Dendritic cell treated with granulocyte-macrophage colony-stimulating factor and Interleukin-4, amounts not matched to agents 40 ng/mL and 50 ng/mL, for 4 days (primary cell): ENCODE measurements at regions not wholly inside any gene's neighbourhood (a gene's known extent, or its start where the extent isn't known, plus 50 kb on each side); places are given as distances from the start of the nearest gene placed in this dataset.
"Not testable (repeated sequence)": the region's sequence is repeated elsewhere in the genome, so short reads cannot be mapped to it uniquely, and the experiment has no call there.

ENCODE experiments used
- H3K27ac Mint-ChIP-seq: one replicate; pipeline ENCODE4 v1.8.0; 2022; ENCODE audit warnings: mild to moderate bottlenecking, mixed read lengths
- H3K27me3 Mint-ChIP-seq: one replicate; pipeline ENCODE4 v1.8.0; 2022; ENCODE audit warnings: mild to moderate bottlenecking, mixed read lengths
- H3K36me3 Mint-ChIP-seq: one replicate; pipeline ENCODE4 v1.8.0; 2022; ENCODE audit warnings: low read depth, mixed read lengths
- H3K4me1 Mint-ChIP-seq: one replicate; pipeline ENCODE4 v1.8.0; 2022; ENCODE audit warnings: low read depth, mixed read lengths
- H3K4me3 Mint-ChIP-seq: one replicate; pipeline ENCODE4 v1.8.0; 2022; ENCODE audit warnings: mild to moderate bottlenecking, moderate library complexity, mixed read lengths
- H3K9me3 Mint-ChIP-seq: one replicate; pipeline ENCODE4 v1.8.0; 2022; ENCODE audit warnings: mixed read lengths
- intact Hi-C: fragments of 100-400 bp; cut with micrococcal nuclease; formaldehyde crosslinking; loops from one replicate; pipeline ENCODE4 v1.15.0; 2022

GRCh38 chr2:106339609-106340008, 128.6 kb downstream of the RGPD3 start:
- no peak overlapping the region for H3K27ac Mint-ChIP-seq
- no peaks in the 10 kb centered on the region for H3K36me3 Mint-ChIP-seq
- peaks cover 9% of the 10 kb centered on the region for H3K9me3 Mint-ChIP-seq
- no peaks in the 10 kb centered on the region for H3K27me3 Mint-ChIP-seq
- H3K4me1 Mint-ChIP-seq = no peaks in the 10 kb centered on the region
- no peak overlapping the region for H3K4me3 Mint-ChIP-seq
- intact Hi-C loops = no loop called here

GRCh38 chr2:106339132-106339531, 129.1 kb downstream of the RGPD3 start:
- Mint-ChIP-seq H3K4me1 (no peaks in the 10 kb centered on the region), H3K27ac (no peak overlapping the region), H3K36me3 (no peaks in the 10 kb centered on the region), H3K27me3 (no peaks in the 10 kb centered on the region), H3K9me3 (peaks cover 8% of the 10 kb centered on the region), H3K4me3 (no peak overlapping the region)
- intact Hi-C loops = no loop called here

GRCh38 chr2:106338043-106338442, 130.2 kb downstream of the RGPD3 start:
- intact Hi-C loops = no loop called here
- H3K4me3 Mint-ChIP-seq = no peak overlapping the region
- H3K9me3 Mint-ChIP-seq = no peaks in the 10 kb centered on the region
- H3K27ac Mint-ChIP-seq = no peak overlapping the region
- H3K27me3 Mint-ChIP-seq = no peaks in the 10 kb centered on the region
- no peaks in the 10 kb centered on the region for H3K36me3 Mint-ChIP-seq
- H3K4me1 Mint-ChIP-seq = no peaks in the 10 kb centered on the region

- H3K27ac Mint-ChIP-seq = no peak overlapping the region
- H3K4me3 Mint-ChIP-seq = no peak overlapping the region
- H3K4me1 Mint-ChIP-seq = peaks cover 10% of the 10 kb centered on the region
- H3K27me3 Mint-ChIP-seq = no peaks in the 10 kb centered on the region
- intact Hi-C loops = no loop called here
- H3K9me3 Mint-ChIP-seq = no peaks in the 10 kb centered on the region
- no peaks in the 10 kb centered on the region for H3K36me3 Mint-ChIP-seq
Measured at GRCh38 chr2:106336737-106337136, 131.5 kb downstream of the RGPD3 start.

- H3K27me3 Mint-ChIP-seq = no peaks in the 10 kb centered on the region
- H3K36me3 Mint-ChIP-seq = no peaks in the 10 kb centered on the region
- intact Hi-C loops = no loop called here
- no peak overlapping the region for H3K4me3 Mint-ChIP-seq
- H3K27ac Mint-ChIP-seq = no peak overlapping the region
- no peaks in the 10 kb centered on the region for H3K9me3 Mint-ChIP-seq
- H3K4me1 Mint-ChIP-seq = peaks cover 10% of the 10 kb centered on the region
Measured at GRCh38 chr2:106336108-106336507, 132.1 kb downstream of the RGPD3 start.

- intact Hi-C loops = no loop called here
- Mint-ChIP-seq H3K4me1 (peaks cover 10% of the 10 kb centered on the region), H3K36me3 (peaks cover 8% of the 10 kb centered on the region), H3K4me3 (no peak overlapping the region), H3K27me3 (no peaks in the 10 kb centered on the region), H3K9me3 (peaks cover 12% of the 10 kb centered on the region), H3K27ac (no peak overlapping the region)
Measured at GRCh38 chr2:106334802-106335201, 133.4 kb downstream of the RGPD3 start.

GRCh38 chr2:106333253-106333873, 134.8 kb downstream of the RGPD3 start:
- peaks cover 19% of the 10 kb centered on the region for H3K9me3 Mint-ChIP-seq
- intact Hi-C loops, H3K4me1 Mint-ChIP-seq, H3K4me3 Mint-ChIP-seq, H3K27me3 Mint-ChIP-seq, H3K27ac Mint-ChIP-seq: not testable (repeated sequence)
- peaks cover 13% of the 10 kb centered on the region for H3K36me3 Mint-ChIP-seq

- Mint-ChIP-seq H3K4me3 (no peak overlapping the region), H3K4me1 (peaks cover 10% of the 10 kb centered on the region), H3K27ac (no peak overlapping the region), H3K36me3 (peaks cover 13% of the 10 kb centered on the region), H3K9me3 (peaks cover 19% of the 10 kb centered on the region), H3K27me3 (no peaks in the 10 kb centered on the region)
- intact Hi-C loops = no loop called here
Measured at GRCh38 chr2:106332054-106332453, 136.2 kb downstream of the RGPD3 start.

GRCh38 chr2:106330384-106331261, 136.5 kb upstream of the UXS1 start:
- intact Hi-C loops, H3K4me3 Mint-ChIP-seq, H3K4me1 Mint-ChIP-seq, H3K27me3 Mint-ChIP-seq: not testable (repeated sequence)
- H3K36me3 Mint-ChIP-seq = peaks cover 13% of the 10 kb centered on the region
- H3K9me3 Mint-ChIP-seq = peaks cover 19% of the 10 kb centered on the region
- H3K27ac Mint-ChIP-seq = peak overlapping the region; percentile 61

- peaks cover 14% of the 10 kb centered on the region for H3K9me3 Mint-ChIP-seq
- H3K36me3 Mint-ChIP-seq = no peaks in the 10 kb centered on the region
- H3K27me3 Mint-ChIP-seq = no peaks in the 10 kb centered on the region
- peaks cover 9% of the 10 kb centered on the region for H3K4me1 Mint-ChIP-seq
- H3K27ac Mint-ChIP-seq = no peak overlapping the region
- intact Hi-C loops = no loop called here
- H3K4me3 Mint-ChIP-seq = no peak overlapping the region
Measured at GRCh38 chr2:106323337-106324013, 129.4 kb upstream of the UXS1 start.

GRCh38 chr2:106322281-106322680, 128.2 kb upstream of the UXS1 start:
- Mint-ChIP-seq H3K4me3 (no peak overlapping the region), H3K9me3 (peaks cover 14% of the 10 kb centered on the region), H3K27ac (no peak overlapping the region), H3K36me3 (no peaks in the 10 kb centered on the region), H3K27me3 (no peaks in the 10 kb centered on the region), H3K4me1 (peaks cover 9% of the 10 kb centered on the region)
- intact Hi-C loops = no loop called here

- H3K27me3 Mint-ChIP-seq, intact Hi-C loops, H3K4me1 Mint-ChIP-seq, H3K36me3 Mint-ChIP-seq, H3K27ac Mint-ChIP-seq, H3K4me3 Mint-ChIP-seq: not testable (repeated sequence)
- peaks cover 14% of the 10 kb centered on the region for H3K9me3 Mint-ChIP-seq
Measured at GRCh38 chr2:106320439-106320838, 126.3 kb upstream of the UXS1 start.

- intact Hi-C loops = no loop called here
- Mint-ChIP-seq H3K4me1 (no peaks in the 10 kb centered on the region), H3K4me3 (no peak overlapping the region), H3K27ac (no peak overlapping the region), H3K36me3 (no peaks in the 10 kb centered on the region), H3K27me3 (no peaks in the 10 kb centered on the region), H3K9me3 (peaks cover 14% of the 10 kb centered on the region)
Measured at GRCh38 chr2:106316915-106317314, 122.8 kb upstream of the UXS1 start.

- no peaks in the 10 kb centered on the region for H3K4me1 Mint-ChIP-seq
- no peak overlapping the region for H3K4me3 Mint-ChIP-seq
- intact Hi-C loops = no loop called here
- H3K9me3 Mint-ChIP-seq = no peaks in the 10 kb centered on the region
- H3K27ac Mint-ChIP-seq = no peak overlapping the region
- H3K27me3 Mint-ChIP-seq = no peaks in the 10 kb centered on the region
- H3K36me3 Mint-ChIP-seq = no peaks in the 10 kb centered on the region
Measured at GRCh38 chr2:106314444-106314843, 120.3 kb upstream of the UXS1 start.
